C4-2B (cell line): ENCODE measurements at regions not wholly inside any gene's neighbourhood (a gene's known extent, or its start where the extent isn't known, plus 50 kb on each side); places are given as distances from the start of the nearest gene placed in this dataset.

Source experiments
- H3K27ac ChIP-seq: fragments of 450-650 bp; 2 replicates; pipeline ENCODE4 v1.5.1; 2017
- CTCF ChIP-seq: fragments of 450-650 bp; conservative IDR thresholded peaks from 2 replicates; pipeline ENCODE4 v1.5.1; 2017; ENCODE audit warnings: mild to moderate bottlenecking
- ZFX ChIP-seq: fragments of 450-650 bp; IDR thresholded peaks from 2 replicates; pipeline ENCODE4 v1.6.1; 2017

DNA sequence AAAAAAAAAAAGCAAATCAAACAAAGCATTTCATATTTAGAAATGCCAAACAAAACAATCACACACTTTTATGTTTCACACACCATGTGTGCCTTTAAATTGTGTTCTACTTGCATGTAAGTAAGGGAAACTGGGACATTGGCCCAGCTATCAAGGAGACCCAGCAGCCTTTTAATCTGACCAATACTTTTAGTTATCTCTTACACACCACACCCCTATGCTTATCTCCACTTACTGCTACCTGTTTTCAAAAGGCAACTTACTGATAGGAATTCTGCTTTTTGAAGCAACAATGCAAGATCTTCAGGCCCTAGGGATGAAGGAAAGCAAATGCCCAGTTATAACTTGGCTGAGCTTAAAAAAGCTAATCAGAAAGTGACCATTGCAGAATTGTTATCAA is 1244.8 kb upstream of the SORCS1 start:
- TF ChIP-seq CTCF (no peak), ZFX (no peak)
- no peak overlapping the region for H3K27ac ChIP-seq

DNA sequence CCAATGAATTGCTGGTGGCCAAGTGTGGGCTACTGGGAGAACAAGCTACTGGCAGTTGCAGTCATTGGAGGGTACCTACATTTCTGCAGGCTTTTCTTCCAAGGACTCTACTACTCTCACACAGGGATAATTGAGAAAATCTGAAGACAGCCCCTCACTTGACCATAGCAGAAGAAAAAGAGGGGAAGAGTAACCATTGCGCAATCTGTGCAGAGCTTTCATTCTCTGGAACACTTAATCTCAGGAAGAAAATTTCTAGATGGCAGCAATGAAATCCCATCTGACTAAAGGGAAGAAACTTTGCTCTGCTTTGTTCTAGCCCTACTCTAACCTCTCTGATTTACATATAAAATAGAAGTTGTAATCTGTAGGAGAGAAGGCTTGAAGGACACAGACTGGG is 1239.6 kb upstream of the SORCS1 start:
- H3K27ac ChIP-seq: no peak overlapping the region
- TF ChIP-seq ZFX: no peak
- TF ChIP-seq CTCF: no peak

DNA sequence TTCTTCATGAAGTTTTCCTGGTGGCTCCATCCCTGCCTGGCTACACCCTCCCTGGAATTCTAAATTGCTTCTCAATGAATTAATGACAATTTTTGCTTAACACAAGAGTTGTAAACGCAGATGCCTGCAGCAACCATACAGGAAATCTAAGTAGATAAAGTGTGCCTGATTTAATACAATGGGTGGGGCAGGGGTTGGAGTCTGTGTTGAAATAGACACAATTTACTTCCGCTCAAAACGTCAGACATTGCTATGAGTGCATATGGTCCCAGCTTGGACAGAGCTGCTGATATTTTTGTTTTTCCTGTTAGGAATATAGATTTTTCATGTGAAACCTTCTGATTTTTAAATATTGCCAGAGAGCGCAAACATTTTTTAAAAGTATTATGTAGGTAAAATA is 1235.0 kb upstream of the SORCS1 start:
- H3K27ac ChIP-seq: no peak overlapping the region
- TF ChIP-seq CTCF (no peak), ZFX (no peak)

DNA sequence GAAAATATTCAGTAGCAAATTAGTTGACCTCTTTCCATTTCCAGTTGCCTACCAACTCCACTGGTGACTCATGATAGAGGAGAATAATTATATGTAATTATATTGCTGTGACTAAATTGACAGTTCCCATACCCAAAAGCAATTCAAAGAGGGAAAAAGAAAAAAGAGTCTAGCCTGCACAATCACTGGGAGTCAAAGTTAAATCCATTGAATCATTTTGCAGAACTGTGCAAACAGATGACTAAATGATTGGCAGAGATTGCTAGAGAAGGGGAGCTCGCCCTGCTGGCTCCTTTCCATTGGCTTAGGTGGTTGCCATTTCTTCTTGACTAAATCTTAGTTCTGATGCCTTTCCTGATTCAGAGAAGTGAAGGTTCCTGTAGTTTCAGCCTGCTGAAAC is 1228.6 kb upstream of the SORCS1 start:
- no peak for TF ChIP-seq ZFX
- TF ChIP-seq CTCF: no peak
- H3K27ac ChIP-seq: no peak overlapping the region

- H3K27ac ChIP-seq: no peak overlapping the region
- no peak for TF ChIP-seq CTCF
- TF ChIP-seq ZFX: no peak
Observed at GRCh38 chr10:108392286-108392685, 1227.8 kb upstream of the SORCS1 start.

- H3K27ac ChIP-seq: no peak overlapping the region
- TF ChIP-seq CTCF: no peak
- no peak for TF ChIP-seq ZFX
Observed at GRCh38 chr10:108388706-108389105, 1224.2 kb upstream of the SORCS1 start.

- no peak for TF ChIP-seq ZFX
- TF ChIP-seq CTCF: no peak
- H3K27ac ChIP-seq: no peak overlapping the region
Observed at GRCh38 chr10:108385963-108386362, 1221.5 kb upstream of the SORCS1 start.
